ENCODE measurements at regions not wholly inside any gene's neighbourhood (a gene's known extent, or its start where the extent isn't known, plus 50 kb on each side); places are given as distances from the start of the nearest gene placed in this dataset.

DNA sequence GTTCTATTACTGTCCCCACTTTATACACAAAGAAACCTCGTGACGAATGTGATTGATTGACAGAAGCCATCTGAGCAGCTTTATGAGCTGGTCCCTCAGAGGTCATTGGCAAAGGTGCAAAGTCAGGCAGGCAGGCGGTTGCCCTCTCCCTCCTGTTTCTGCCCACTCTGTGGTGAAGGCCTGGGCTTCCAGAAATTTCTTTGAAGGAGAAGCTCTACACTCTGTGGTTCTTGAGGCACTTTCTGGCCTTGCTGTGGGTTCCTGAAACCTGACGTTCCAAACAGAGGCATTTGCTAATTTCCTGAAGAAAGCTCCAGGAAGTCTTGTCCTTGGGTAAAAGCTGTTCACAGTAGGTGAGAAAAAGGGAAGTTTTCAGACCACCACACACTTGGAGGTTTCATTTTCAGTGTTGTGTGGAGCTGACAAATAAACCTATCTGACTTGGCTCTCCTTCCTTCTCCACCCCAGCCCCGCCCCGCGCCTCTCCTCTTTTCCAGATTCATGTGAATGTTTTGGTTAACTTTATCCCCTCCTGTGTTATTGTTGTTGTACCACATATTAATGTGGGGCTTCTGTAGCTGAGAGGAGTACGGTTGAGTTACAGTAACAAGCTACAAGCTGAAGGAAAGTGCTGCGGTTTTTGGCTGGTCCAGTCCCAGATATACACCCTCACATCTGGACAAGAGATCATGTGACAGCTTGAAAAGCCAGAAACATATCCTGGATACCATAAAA lies 274.1 kb downstream of the CLIC5 start:
- TF ChIP-seq, protein P1, sequence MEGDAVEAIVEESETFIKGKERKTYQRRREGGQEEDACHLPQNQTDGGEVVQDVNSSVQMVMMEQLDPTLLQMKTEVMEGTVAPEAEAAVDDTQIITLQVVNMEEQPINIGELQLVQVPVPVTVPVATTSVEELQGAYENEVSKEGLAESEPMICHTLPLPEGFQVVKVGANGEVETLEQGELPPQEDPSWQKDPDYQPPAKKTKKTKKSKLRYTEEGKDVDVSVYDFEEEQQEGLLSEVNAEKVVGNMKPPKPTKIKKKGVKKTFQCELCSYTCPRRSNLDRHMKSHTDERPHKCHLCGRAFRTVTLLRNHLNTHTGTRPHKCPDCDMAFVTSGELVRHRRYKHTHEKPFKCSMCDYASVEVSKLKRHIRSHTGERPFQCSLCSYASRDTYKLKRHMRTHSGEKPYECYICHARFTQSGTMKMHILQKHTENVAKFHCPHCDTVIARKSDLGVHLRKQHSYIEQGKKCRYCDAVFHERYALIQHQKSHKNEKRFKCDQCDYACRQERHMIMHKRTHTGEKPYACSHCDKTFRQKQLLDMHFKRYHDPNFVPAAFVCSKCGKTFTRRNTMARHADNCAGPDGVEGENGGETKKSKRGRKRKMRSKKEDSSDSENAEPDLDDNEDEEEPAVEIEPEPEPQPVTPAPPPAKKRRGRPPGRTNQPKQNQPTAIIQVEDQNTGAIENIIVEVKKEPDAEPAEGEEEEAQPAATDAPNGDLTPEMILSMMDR (IDR thresholded peaks at IDR 0.05) = no peak
- no peak for TF ChIP-seq POLR2A (IDR thresholded peaks at IDR 0.05)

All from lower leg skin (tissue), 3 donors.